ENCODE measurements at regions not wholly inside any gene's neighbourhood (a gene's known extent, or its start where the extent isn't known, plus 50 kb on each side); places are given as distances from the start of the nearest gene placed in this dataset.

DNA sequence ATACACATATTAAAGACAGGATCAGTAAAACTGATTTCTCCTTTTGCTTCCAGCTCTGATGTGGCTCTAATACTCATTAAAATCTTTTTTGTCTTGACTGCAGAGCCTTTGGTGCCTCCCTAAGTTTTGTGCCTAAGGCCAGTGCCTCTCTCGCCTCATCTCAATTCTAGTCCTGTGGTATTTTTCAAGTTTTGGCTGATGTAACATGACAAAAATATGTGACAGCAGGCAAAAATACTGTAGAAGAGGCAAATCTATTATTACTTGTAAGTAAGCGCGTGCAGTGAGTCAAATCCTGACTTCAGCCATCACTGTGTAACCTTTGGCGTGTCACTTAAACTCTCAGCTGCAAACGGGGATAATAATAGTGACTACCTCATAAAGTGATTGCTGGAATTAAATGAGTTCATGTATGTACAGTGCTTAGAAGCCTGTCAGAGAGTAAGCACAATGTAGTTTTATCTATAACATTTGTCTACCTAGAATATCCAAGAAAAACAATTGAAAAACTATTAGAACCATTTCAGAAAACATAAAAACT, 74.0 kb downstream of the MAB21L3 start:
- no peak for TF ChIP-seq FOXK2 (conservative IDR thresholded peaks at IDR 0.05 in 1 of 2, IDR thresholded peaks at IDR 0.05 in 1 of 2; ENCODE audit: low read depth in 2 of 2)
- no peak for TF ChIP-seq SRF (CRISPR knock-in tag; IDR thresholded peaks at IDR 0.05)
- no peak for TF ChIP-seq TAF1 (IDR thresholded peaks at IDR 0.05; ENCODE audit: control insufficient read depth, extremely low read depth, insufficient read depth, low read length, severe bottlenecking)
- no peak for TF ChIP-seq ZNF76 (CRISPR knock-in tag; IDR thresholded peaks at IDR 0.05; ENCODE audit: borderline replicate concordance)
- TF ChIP-seq CTBP1 (IDR thresholded peaks at IDR 0.05; ENCODE audit: borderline replicate concordance): no peak
- TF ChIP-seq, protein P1, sequence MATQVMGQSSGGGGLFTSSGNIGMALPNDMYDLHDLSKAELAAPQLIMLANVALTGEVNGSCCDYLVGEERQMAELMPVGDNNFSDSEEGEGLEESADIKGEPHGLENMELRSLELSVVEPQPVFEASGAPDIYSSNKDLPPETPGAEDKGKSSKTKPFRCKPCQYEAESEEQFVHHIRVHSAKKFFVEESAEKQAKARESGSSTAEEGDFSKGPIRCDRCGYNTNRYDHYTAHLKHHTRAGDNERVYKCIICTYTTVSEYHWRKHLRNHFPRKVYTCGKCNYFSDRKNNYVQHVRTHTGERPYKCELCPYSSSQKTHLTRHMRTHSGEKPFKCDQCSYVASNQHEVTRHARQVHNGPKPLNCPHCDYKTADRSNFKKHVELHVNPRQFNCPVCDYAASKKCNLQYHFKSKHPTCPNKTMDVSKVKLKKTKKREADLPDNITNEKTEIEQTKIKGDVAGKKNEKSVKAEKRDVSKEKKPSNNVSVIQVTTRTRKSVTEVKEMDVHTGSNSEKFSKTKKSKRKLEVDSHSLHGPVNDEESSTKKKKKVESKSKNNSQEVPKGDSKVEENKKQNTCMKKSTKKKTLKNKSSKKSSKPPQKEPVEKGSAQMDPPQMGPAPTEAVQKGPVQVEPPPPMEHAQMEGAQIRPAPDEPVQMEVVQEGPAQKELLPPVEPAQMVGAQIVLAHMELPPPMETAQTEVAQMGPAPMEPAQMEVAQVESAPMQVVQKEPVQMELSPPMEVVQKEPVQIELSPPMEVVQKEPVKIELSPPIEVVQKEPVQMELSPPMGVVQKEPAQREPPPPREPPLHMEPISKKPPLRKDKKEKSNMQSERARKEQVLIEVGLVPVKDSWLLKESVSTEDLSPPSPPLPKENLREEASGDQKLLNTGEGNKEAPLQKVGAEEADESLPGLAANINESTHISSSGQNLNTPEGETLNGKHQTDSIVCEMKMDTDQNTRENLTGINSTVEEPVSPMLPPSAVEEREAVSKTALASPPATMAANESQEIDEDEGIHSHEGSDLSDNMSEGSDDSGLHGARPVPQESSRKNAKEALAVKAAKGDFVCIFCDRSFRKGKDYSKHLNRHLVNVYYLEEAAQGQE (IDR thresholded peaks at IDR 0.05; ENCODE audit: borderline replicate concordance): no peak
- TF ChIP-seq, protein P1 (CRISPR knock-in tag; IDR thresholded peaks at IDR 0.05; ENCODE audit: low read depth): no peak
- no peak for TF ChIP-seq POLR2A (conservative IDR thresholded peaks at IDR 0.05)
- no peak for TF ChIP-seq CTCF (IDR thresholded peaks at IDR 0.05 in 2 of 3, conservative IDR thresholded peaks at IDR 0.05 in 1 of 3; ENCODE audit: insufficient read depth in 2 of 3, low read depth in 1 of 3, low read length in 3 of 3)
- TF ChIP-seq ZNF354B (CRISPR knock-in tag; IDR thresholded peaks at IDR 0.05): no peak
- no peak for TF ChIP-seq HDAC1 (IDR thresholded peaks at IDR 0.05)
- TF ChIP-seq ZNF384 (IDR thresholded peaks at IDR 0.05; ENCODE audit: low read depth, low read length): no peak
- TF ChIP-seq, protein P2, sequence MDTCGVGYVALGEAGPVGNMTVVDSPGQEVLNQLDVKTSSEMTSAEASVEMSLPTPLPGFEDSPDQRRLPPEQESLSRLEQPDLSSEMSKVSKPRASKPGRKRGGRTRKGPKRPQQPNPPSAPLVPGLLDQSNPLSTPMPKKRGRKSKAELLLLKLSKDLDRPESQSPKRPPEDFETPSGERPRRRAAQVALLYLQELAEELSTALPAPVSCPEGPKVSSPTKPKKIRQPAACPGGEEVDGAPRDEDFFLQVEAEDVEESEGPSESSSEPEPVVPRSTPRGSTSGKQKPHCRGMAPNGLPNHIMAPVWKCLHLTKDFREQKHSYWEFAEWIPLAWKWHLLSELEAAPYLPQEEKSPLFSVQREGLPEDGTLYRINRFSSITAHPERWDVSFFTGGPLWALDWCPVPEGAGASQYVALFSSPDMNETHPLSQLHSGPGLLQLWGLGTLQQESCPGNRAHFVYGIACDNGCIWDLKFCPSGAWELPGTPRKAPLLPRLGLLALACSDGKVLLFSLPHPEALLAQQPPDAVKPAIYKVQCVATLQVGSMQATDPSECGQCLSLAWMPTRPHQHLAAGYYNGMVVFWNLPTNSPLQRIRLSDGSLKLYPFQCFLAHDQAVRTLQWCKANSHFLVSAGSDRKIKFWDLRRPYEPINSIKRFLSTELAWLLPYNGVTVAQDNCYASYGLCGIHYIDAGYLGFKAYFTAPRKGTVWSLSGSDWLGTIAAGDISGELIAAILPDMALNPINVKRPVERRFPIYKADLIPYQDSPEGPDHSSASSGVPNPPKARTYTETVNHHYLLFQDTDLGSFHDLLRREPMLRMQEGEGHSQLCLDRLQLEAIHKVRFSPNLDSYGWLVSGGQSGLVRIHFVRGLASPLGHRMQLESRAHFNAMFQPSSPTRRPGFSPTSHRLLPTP (IDR thresholded peaks at IDR 0.05; ENCODE audit: borderline replicate concordance, extremely low read depth, insufficient read length): no peak
- no peak for TF ChIP-seq GMEB1 (CRISPR knock-in tag; IDR thresholded peaks at IDR 0.05)

Data from K562 (cell line).